ENCODE measurements at regions not wholly inside any gene's neighbourhood (a gene's known extent, or its start where the extent isn't known, plus 50 kb on each side); places are given as distances from the start of the nearest gene placed in this dataset.

DNA sequence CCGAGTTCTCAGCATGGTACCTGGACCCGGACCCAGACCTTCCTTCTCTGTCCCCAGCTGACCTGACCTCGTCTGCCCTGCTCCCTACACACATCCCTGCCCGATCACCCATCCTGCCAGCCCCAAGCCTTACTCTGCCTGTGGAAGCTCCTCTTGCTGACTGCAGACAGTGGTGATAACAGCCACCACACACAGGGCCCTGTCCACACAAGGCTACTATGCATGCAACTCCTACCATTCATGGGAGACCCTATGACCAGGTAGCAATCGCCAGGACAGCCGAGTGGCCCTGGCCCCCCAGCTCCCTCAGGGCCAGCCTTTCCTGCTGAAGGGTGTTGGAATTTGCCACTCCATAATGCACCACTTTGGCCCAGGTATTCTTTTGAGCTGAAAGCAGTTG lies 233.6 kb downstream of the BRD1 start:
- H3K4me3 ChIP-seq (replicated peaks; ENCODE audit: insufficient read depth, low read length) = no peak overlapping the region
- no peaks in the 10 kb centered on the region for H3K27me3 ChIP-seq (ENCODE audit: insufficient read depth, poor library complexity, severe bottlenecking)
- DNase-seq (ENCODE audit: low read depth in 1 of 2, low spot score in 1 of 2) = no peak
- TF ChIP-seq SPI1 (IDR thresholded peaks at IDR 0.05; ENCODE audit: borderline replicate concordance, low read depth) = no peak
- TF ChIP-seq POLR2AphosphoS5 (IDR thresholded peaks at IDR 0.05; ENCODE audit: low read depth) = no peak
- TF ChIP-seq GABPA (IDR thresholded peaks at IDR 0.05; ENCODE audit: low read depth) = no peak
- TF ChIP-seq, protein P1, sequence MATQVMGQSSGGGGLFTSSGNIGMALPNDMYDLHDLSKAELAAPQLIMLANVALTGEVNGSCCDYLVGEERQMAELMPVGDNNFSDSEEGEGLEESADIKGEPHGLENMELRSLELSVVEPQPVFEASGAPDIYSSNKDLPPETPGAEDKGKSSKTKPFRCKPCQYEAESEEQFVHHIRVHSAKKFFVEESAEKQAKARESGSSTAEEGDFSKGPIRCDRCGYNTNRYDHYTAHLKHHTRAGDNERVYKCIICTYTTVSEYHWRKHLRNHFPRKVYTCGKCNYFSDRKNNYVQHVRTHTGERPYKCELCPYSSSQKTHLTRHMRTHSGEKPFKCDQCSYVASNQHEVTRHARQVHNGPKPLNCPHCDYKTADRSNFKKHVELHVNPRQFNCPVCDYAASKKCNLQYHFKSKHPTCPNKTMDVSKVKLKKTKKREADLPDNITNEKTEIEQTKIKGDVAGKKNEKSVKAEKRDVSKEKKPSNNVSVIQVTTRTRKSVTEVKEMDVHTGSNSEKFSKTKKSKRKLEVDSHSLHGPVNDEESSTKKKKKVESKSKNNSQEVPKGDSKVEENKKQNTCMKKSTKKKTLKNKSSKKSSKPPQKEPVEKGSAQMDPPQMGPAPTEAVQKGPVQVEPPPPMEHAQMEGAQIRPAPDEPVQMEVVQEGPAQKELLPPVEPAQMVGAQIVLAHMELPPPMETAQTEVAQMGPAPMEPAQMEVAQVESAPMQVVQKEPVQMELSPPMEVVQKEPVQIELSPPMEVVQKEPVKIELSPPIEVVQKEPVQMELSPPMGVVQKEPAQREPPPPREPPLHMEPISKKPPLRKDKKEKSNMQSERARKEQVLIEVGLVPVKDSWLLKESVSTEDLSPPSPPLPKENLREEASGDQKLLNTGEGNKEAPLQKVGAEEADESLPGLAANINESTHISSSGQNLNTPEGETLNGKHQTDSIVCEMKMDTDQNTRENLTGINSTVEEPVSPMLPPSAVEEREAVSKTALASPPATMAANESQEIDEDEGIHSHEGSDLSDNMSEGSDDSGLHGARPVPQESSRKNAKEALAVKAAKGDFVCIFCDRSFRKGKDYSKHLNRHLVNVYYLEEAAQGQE (IDR thresholded peaks at IDR 0.05; ENCODE audit: insufficient replicate concordance, low read depth) = no peak
- TF ChIP-seq, protein P2, sequence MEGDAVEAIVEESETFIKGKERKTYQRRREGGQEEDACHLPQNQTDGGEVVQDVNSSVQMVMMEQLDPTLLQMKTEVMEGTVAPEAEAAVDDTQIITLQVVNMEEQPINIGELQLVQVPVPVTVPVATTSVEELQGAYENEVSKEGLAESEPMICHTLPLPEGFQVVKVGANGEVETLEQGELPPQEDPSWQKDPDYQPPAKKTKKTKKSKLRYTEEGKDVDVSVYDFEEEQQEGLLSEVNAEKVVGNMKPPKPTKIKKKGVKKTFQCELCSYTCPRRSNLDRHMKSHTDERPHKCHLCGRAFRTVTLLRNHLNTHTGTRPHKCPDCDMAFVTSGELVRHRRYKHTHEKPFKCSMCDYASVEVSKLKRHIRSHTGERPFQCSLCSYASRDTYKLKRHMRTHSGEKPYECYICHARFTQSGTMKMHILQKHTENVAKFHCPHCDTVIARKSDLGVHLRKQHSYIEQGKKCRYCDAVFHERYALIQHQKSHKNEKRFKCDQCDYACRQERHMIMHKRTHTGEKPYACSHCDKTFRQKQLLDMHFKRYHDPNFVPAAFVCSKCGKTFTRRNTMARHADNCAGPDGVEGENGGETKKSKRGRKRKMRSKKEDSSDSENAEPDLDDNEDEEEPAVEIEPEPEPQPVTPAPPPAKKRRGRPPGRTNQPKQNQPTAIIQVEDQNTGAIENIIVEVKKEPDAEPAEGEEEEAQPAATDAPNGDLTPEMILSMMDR (IDR thresholded peaks at IDR 0.05; ENCODE audit: insufficient read depth, low read length) = no peak
- no peak overlapping the region for H3K27ac ChIP-seq (replicated peaks)

DNA sequence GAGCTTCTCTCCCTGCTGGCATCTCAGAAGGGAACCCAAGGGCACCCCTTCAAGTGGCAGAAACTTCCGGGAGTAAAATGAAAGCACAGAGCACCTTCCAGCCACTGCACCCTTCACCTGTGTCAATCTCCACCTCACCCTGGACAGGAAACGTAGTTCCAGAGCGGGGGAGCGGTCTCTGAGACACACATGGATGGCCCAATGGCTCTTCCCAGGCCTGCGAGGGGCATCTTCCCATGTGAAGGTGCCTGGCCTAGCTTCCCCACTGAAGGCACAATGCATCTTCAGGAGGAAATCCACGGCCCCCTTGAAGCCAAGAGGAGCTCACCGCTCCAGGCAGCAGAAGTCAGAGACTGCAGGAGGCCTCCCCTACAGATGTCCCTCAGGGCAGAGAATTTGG lies 234.2 kb downstream of the BRD1 start:
- no peak for DNase-seq (ENCODE audit: low read depth in 1 of 2, low spot score in 1 of 2)
- Histone ChIP-seq H3K27me3 (ENCODE audit: insufficient read depth, poor library complexity, severe bottlenecking) (no peaks in the 10 kb centered on the region), H3K27ac (replicated peaks) (no peak overlapping the region), H3K4me3 (replicated peaks; ENCODE audit: insufficient read depth, low read length) (no peak overlapping the region)
- TF ChIP-seq, protein P2 (IDR thresholded peaks at IDR 0.05; ENCODE audit: insufficient read depth, low read length) = no peak
- TF ChIP-seq GABPA (IDR thresholded peaks at IDR 0.05; ENCODE audit: low read depth) (no peak), POLR2AphosphoS5 (IDR thresholded peaks at IDR 0.05; ENCODE audit: low read depth) (no peak), SPI1 (IDR thresholded peaks at IDR 0.05; ENCODE audit: borderline replicate concordance, low read depth) (no peak)
- TF ChIP-seq, protein P1 (IDR thresholded peaks at IDR 0.05; ENCODE audit: insufficient replicate concordance, low read depth) = no peak

DNA sequence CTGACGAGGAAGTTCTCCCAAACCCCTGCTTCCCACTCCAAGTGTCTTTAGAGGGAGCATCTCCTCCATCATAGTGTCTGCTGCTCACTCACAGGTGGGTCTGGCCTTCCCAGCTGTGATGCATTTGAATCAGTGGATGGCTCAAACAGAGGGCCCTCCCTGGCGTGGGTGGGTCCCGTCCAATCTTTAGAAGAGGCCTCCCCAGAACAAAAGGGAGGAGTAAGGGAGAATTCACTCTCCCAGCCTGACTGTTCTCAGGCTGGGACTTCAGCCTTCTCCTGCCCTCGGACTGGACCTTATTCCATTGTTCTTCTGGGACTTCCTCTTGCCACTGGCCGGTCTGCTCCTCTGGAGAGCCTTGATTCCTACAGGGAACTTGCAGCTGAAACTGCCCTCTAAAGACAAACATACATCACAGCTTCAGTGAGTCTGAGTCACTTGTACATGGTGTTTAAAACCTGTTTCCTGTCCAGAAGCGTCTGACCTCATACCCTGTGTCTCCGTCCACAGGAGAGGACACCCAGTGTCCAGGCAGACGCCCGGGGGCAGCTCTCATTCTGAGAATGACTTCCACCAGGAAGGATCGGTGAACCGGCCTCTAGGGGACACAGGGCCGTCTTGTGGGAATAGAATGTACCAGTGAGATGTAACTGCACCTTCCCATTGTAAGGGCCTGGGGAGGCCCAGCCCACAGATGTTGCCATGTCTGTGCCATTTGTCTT lies 234.7 kb downstream of the BRD1 start:
- H3K27me3 ChIP-seq (ENCODE audit: insufficient read depth, poor library complexity, severe bottlenecking) = no peaks in the 10 kb centered on the region
- DNase-seq (ENCODE audit: low read depth in 1 of 2, low spot score in 1 of 2) = no peak
- TF ChIP-seq, protein P2 (IDR thresholded peaks at IDR 0.05; ENCODE audit: insufficient read depth, low read length) = no peak
- TF ChIP-seq GABPA (IDR thresholded peaks at IDR 0.05; ENCODE audit: low read depth) = no peak
- TF ChIP-seq, protein P1 (IDR thresholded peaks at IDR 0.05; ENCODE audit: insufficient replicate concordance, low read depth) = no peak
- no peak for TF ChIP-seq POLR2AphosphoS5 (IDR thresholded peaks at IDR 0.05; ENCODE audit: low read depth)
- no peak for TF ChIP-seq SPI1 (IDR thresholded peaks at IDR 0.05; ENCODE audit: borderline replicate concordance, low read depth)
- H3K27ac ChIP-seq (replicated peaks) = no peak overlapping the region
- no peak overlapping the region for H3K4me3 ChIP-seq (replicated peaks; ENCODE audit: insufficient read depth, low read length)

Data from HL-60 (cell line).